H1 (cell line): ENCODE measurements at regions not wholly inside any gene's neighbourhood (a gene's known extent, or its start where the extent isn't known, plus 50 kb on each side); places are given as distances from the start of the nearest gene placed in this dataset.

Source experiments
- CHD1 ChIP-seq: IDR thresholded peaks from 2 replicates; pipeline ENCODE4 v1.6.1; 2012; ENCODE audit warnings: low read depth, low read length, improper control_type of control experiment
- HDAC2 ChIP-seq, 2 experiments: fragments of 300-600 bp in 1 of 2; sonication (generic) in 1 of 2; IDR thresholded peaks; 2 replicates each; pipeline ENCODE4 v1.6.1; 2011 to 2012; ENCODE audit warnings: low read depth in 2 of 2, low read length in 2 of 2, mild to moderate bottlenecking in 2 of 2, moderate library complexity in 2 of 2, borderline replicate concordance in 1 of 2, inconsistent platforms in 1 of 2
- JUN ChIP-seq: IDR thresholded peaks from 2 replicates; pipeline ENCODE4 v1.6.1; 2011; ENCODE audit warnings: low read depth, mild to moderate bottlenecking, improper control_type of control experiment, low read length
- KDM4A ChIP-seq: IDR thresholded peaks from one replicate; pipeline ENCODE4 v1.7.1; 2012; ENCODE audit warnings: low read depth, mild to moderate bottlenecking, moderate library complexity, low read length, inconsistent platforms; ENCODE audit not compliant: severe bottlenecking
- POLR2AphosphoS5 ChIP-seq: IDR thresholded peaks from 2 replicates; pipeline ENCODE4 v1.6.1; 2011; ENCODE audit warnings: low read depth, low read length
- TF ChIP-seq, protein P1 (sequence below): fragments of 300-600 bp; sonication (generic); IDR thresholded peaks from 2 replicates; pipeline ENCODE4 v1.7.1; 2012; ENCODE audit warnings: low read length, moderate library complexity, mild to moderate bottlenecking, inconsistent platforms; ENCODE audit not compliant: insufficient replicate concordance

DNA sequence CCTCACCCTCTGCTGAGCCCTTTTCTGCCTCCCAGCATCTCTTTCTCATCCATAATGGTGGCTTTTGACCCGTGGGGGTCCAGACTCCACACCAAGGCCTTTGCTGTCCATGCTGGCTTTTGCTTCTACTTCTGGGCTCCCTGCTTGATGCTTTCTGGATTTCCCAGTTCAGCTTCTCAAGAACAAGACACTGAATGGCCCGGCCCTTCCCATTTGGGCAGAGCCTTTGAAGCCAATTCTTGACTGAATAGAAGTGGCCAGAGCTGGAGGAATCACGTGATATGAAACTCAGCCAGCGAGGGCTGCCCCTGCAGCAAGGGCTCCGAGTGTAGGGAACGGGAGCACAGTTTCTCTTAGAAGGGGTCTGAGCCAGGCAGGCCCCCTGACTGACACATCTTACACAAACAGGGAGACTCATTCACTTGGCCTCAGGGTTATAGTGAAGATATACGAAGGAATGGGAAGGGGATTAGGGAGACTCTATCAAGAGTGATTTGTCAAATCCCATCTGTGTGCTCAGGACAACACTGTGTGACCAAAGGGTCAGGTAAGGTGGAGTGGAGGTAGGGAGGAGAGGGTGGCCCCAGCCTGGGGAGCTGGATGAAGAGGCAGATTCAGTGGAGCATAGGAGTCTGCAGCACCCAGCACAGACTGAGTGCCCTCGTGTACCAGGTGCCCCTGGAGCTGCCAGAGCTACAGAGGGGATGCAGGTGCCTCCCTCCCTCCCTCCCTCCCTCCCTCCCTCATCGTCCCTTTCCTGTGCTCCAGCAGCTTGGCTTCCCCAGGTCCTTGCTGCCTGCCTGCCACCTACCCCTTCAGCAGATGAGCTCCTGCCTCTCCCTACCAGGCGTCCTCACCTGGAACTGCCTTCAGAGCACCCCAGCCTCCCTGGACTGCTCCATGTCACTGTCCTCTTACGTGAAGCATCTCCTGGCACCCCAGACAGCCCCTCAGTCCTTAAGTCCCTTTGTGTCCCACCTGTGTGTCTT, 106.0 kb downstream of the TRIM29 start (continued):
- TF ChIP-seq, protein P1, sequence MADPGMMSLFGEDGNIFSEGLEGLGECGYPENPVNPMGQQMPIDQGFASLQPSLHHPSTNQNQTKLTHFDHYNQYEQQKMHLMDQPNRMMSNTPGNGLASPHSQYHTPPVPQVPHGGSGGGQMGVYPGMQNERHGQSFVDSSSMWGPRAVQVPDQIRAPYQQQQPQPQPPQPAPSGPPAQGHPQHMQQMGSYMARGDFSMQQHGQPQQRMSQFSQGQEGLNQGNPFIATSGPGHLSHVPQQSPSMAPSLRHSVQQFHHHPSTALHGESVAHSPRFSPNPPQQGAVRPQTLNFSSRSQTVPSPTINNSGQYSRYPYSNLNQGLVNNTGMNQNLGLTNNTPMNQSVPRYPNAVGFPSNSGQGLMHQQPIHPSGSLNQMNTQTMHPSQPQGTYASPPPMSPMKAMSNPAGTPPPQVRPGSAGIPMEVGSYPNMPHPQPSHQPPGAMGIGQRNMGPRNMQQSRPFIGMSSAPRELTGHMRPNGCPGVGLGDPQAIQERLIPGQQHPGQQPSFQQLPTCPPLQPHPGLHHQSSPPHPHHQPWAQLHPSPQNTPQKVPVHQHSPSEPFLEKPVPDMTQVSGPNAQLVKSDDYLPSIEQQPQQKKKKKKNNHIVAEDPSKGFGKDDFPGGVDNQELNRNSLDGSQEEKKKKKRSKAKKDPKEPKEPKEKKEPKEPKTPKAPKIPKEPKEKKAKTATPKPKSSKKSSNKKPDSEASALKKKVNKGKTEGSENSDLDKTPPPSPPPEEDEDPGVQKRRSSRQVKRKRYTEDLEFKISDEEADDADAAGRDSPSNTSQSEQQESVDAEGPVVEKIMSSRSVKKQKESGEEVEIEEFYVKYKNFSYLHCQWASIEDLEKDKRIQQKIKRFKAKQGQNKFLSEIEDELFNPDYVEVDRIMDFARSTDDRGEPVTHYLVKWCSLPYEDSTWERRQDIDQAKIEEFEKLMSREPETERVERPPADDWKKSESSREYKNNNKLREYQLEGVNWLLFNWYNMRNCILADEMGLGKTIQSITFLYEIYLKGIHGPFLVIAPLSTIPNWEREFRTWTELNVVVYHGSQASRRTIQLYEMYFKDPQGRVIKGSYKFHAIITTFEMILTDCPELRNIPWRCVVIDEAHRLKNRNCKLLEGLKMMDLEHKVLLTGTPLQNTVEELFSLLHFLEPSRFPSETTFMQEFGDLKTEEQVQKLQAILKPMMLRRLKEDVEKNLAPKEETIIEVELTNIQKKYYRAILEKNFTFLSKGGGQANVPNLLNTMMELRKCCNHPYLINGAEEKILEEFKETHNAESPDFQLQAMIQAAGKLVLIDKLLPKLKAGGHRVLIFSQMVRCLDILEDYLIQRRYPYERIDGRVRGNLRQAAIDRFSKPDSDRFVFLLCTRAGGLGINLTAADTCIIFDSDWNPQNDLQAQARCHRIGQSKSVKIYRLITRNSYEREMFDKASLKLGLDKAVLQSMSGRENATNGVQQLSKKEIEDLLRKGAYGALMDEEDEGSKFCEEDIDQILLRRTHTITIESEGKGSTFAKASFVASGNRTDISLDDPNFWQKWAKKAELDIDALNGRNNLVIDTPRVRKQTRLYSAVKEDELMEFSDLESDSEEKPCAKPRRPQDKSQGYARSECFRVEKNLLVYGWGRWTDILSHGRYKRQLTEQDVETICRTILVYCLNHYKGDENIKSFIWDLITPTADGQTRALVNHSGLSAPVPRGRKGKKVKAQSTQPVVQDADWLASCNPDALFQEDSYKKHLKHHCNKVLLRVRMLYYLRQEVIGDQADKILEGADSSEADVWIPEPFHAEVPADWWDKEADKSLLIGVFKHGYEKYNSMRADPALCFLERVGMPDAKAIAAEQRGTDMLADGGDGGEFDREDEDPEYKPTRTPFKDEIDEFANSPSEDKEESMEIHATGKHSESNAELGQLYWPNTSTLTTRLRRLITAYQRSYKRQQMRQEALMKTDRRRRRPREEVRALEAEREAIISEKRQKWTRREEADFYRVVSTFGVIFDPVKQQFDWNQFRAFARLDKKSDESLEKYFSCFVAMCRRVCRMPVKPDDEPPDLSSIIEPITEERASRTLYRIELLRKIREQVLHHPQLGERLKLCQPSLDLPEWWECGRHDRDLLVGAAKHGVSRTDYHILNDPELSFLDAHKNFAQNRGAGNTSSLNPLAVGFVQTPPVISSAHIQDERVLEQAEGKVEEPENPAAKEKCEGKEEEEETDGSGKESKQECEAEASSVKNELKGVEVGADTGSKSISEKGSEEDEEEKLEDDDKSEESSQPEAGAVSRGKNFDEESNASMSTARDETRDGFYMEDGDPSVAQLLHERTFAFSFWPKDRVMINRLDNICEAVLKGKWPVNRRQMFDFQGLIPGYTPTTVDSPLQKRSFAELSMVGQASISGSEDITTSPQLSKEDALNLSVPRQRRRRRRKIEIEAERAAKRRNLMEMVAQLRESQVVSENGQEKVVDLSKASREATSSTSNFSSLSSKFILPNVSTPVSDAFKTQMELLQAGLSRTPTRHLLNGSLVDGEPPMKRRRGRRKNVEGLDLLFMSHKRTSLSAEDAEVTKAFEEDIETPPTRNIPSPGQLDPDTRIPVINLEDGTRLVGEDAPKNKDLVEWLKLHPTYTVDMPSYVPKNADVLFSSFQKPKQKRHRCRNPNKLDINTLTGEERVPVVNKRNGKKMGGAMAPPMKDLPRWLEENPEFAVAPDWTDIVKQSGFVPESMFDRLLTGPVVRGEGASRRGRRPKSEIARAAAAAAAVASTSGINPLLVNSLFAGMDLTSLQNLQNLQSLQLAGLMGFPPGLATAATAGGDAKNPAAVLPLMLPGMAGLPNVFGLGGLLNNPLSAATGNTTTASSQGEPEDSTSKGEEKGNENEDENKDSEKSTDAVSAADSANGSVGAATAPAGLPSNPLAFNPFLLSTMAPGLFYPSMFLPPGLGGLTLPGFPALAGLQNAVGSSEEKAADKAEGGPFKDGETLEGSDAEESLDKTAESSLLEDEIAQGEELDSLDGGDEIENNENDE: no peak
- TF ChIP-seq KDM4A: no peak
- TF ChIP-seq POLR2AphosphoS5: no peak
- TF ChIP-seq HDAC2 (IDR thresholded peaks at IDR 0.05; ENCODE audit: borderline replicate concordance in 1 of 2, low read depth in 2 of 2, low read length in 2 of 2): no peak
- no peak for TF ChIP-seq CHD1
- TF ChIP-seq JUN: no peak
